DMS153 treated with DMSO at 0.1 percent for 48 hours (cell line): ENCODE measurements at regions not wholly inside any gene's neighbourhood (a gene's known extent, or its start where the extent isn't known, plus 50 kb on each side); places are given as distances from the start of the nearest gene placed in this dataset.
"Not testable (repeated sequence)": the region's sequence is repeated elsewhere in the genome, so short reads cannot be mapped to it uniquely, and the experiment has no call there.

Source experiments
- DNase-seq: peaks from one replicate; lab custom pipeline; 2025; ENCODE audit not compliant: unreplicated experiment; lab: John Stamatoyannopoulos, UW

- no peak for DNase-seq
These were observed 2770.4 kb upstream of the PCDH20 start for GRCh38 chr13:64186071-64186470.

DNA sequence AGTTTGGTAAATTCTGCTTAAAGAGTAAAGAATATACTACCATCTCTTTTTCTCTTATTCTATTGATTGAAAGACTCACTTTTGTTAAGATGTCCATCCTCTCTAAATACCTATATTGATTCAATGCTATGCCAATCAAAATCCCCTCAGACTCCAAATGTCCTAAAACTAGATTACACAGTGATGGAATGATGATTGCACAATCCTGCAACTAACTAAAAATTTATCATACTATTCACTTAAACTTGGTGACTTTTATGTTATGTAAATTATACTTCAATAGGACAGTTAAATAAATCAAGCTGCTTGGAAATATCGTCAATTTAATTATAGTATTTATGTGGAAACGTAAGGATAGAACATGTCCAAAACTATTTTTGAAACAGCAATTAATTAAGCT, 2765.1 kb upstream of the PCDH20 start:
- DNase-seq: no peak

DNA sequence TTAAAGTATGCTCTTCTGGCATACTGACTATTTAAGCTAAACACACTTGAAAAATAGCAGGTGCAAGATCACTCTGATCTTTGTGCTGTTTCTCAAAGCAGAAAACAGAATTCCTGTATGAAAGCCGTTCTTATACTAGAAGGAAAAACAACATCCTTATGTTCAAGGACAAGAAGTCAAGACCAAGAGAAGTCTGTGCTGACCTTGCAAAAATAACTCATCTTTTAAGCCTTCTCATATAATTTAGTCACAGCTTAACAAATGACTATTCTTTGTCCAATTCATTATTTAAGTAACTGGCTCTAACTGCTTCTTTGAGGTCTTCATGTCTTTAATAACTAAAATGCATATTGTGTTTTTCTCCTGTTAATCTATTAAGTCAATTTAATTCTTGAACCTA, 2750.2 kb upstream of the PCDH20 start:
- no peak for DNase-seq

DNA sequence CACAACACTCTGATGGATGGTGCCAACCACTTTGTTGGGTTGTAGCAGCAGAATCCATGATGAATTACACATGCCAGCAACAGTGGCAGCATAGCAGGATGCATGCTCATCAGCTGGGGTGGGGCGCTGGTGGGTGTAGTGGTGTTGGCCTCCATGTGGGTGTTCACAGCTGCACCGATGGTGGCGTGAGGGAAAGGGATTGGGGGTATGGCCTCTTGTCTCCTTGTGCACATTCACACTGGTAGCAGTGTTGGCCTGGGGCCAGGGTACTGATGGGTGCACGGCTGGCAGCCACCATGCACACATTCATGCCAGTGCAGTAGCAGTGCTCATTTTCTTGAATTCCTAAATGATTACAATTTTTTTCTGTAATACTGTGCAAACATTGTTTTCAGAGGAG, 2748.8 kb upstream of the PCDH20 start:
- DNase-seq: no peak

GRCh38 chr13:64160479-64160878, 2744.8 kb upstream of the PCDH20 start:
- DNase-seq: no peak

DNA sequence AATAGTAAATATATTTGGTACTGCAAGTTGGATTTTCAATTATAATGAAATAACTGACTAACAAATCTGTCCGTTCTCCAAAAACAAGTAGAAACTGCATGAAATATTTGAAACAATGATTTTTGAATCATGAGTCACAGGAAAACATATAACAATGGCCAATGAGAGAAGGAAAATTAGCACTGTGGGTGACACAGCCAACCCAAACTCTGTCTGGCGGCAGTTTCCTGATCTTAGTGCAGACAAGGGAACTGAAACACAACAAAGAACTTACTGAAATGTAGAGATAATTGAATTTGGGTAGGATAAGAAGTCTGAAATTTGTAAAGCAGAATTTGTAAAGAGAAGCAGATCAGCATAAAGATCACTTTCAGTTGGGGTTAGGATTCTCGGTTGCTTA, 2743.3 kb upstream of the PCDH20 start:
- DNase-seq: no peak

GRCh38 chr13:64154514-64154913, 2738.9 kb upstream of the PCDH20 start:
- DNase-seq: peak; percentile 12

- no peak for DNase-seq
These were observed 2715.0 kb upstream of the PCDH20 start for GRCh38 chr13:64130600-64130999.

- no peak for DNase-seq
These were observed 2714.5 kb upstream of the PCDH20 start for GRCh38 chr13:64130171-64130570.

GRCh38 chr13:64127856-64128255, 2712.2 kb upstream of the PCDH20 start:
- DNase-seq: no peak

- no peak for DNase-seq
These were observed 2711.5 kb upstream of the PCDH20 start for GRCh38 chr13:64127192-64127591.

- not testable (repeated sequence) for DNase-seq
These were observed 2705.5 kb upstream of the PCDH20 start for GRCh38 chr13:64121023-64121709.

- DNase-seq: no peak
These were observed 2684.3 kb upstream of the PCDH20 start for GRCh38 chr13:64099994-64100393.

DNA sequence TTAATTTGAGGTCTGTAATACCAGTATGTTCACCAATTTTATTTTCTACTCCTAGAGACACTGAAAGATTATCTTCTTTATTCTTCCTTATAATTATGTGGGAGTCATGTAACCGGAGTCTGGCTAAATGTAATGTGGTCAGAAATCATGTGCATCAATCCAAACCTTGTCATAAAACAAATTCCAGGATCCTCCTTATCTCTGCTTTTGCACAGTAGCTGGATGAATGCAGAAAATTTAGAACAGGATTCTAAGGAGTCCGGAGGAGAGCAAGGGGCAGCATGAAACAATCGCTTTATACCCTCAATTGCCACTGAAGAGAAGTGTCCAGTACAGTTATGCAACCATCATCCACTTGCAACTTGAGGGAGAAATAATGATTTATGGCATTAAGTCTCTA, 2674.7 kb upstream of the PCDH20 start:
- no peak for DNase-seq

- no peak for DNase-seq
These were observed 2672.8 kb upstream of the PCDH20 start for GRCh38 chr13:64088491-64088890.

GRCh38 chr13:64087624-64088023, 2672.0 kb upstream of the PCDH20 start:
- DNase-seq: no peak

- no peak for DNase-seq
These were observed 2668.2 kb upstream of the PCDH20 start for GRCh38 chr13:64083811-64084210.

GRCh38 chr13:64083396-64083795, 2667.7 kb upstream of the PCDH20 start:
- no peak for DNase-seq

GRCh38 chr13:64078480-64078936, 2662.9 kb upstream of the PCDH20 start:
- no peak for DNase-seq

GRCh38 chr13:64078025-64078424, 2662.4 kb upstream of the PCDH20 start:
- DNase-seq: no peak

- DNase-seq: not testable (repeated sequence)
These were observed 2661.6 kb upstream of the PCDH20 start for GRCh38 chr13:64077132-64077835.

- DNase-seq: no peak
These were observed 2660.1 kb upstream of the PCDH20 start for GRCh38 chr13:64075543-64076271.
